ENCODE measurements at regions not wholly inside any gene's neighbourhood (a gene's known extent, or its start where the extent isn't known, plus 50 kb on each side); places are given as distances from the start of the nearest gene placed in this dataset.

DNA sequence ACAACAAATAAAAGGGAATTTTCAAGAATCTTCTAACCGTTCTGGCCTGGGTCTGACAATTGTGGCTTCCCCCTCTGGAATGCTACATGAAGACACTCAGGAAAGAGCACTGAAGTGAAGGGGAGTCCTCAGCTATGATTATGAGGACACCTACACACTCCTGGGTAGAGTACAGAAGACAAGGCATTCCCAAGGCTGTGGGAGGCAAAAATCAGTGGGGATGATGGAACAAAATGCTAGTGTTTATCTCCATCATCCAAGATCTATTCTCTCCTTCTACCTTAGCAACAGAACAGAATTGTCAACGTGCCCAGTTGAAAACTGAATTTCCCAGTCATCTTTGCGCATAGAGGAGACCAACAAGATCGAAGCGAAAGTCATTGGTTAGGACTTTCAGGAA lies 130.1 kb upstream of the LARP1 start:
- TF ChIP-seq SP2 (CRISPR knock-in tag; IDR thresholded peaks at IDR 0.05) (no peak), CEBPB (IDR thresholded peaks at IDR 0.05; ENCODE audit: borderline replicate concordance, low read depth, low read length) (no peak)
